B cell (primary cell): ENCODE measurements at regions not wholly inside any gene's neighbourhood (a gene's known extent, or its start where the extent isn't known, plus 50 kb on each side); places are given as distances from the start of the nearest gene placed in this dataset.

ENCODE experiments used
- ATAC-seq: fragments of 200-7000 bp; cut with Tn5 transposase; one replicate; pipeline ENCODE4 v1.10.0; 2021; ENCODE audit warnings: low read depth, mild to moderate bottlenecking, moderate number of reproducible peaks, moderate library complexity
- CTCF ChIA-PET: fragments of 350-600 bp; sonication (Branson Sonifier 250); formaldehyde crosslinking; loops from one replicate; lab custom pipeline; 2021; ENCODE audit warnings: antibody characterized with exemption, inconsistent platforms; lab: Charles Lee
- POLR2A ChIA-PET: fragments of 350-600 bp; sonication (Branson Sonifier 250); formaldehyde crosslinking; loops from one replicate; lab custom pipeline; 2021; ENCODE audit warnings: antibody characterized with exemption; lab: Charles Lee
- DNase-seq: peaks from one replicate; pipeline ENCODE4 v3.0.0; 2013
- H2AFZ ChIP-seq: 2 replicates; pipeline ENCODE4 v1.6.1; 2012; ENCODE audit warnings: mild to moderate bottlenecking, low read depth, low read length; ENCODE audit not compliant: insufficient read depth, poor library complexity, severe bottlenecking
- H3K27ac ChIP-seq, 2 donors: 1 replicate in 1 of 2; 2 replicates in 1 of 2; pipeline ENCODE4 v1.5.1; 2012 to 2013; ENCODE audit warnings: low read length in 2 of 2, mild to moderate bottlenecking in 2 of 2, moderate library complexity in 1 of 2
- H3K27me3 ChIP-seq, 4 experiments: fragments of 200-600 bp in 1 of 4; sonication (generic) in 1 of 4; replicated peaks in 1 of 4; 1 replicate in 2 of 4; 2 replicates in 2 of 4; pipeline versions ENCODE4 v1.6.1 to v1.7.0; 2013 to 2016; ENCODE audit warnings: low read length in 3 of 4, mild to moderate bottlenecking in 2 of 4, mixed read lengths in 1 of 4, moderate library complexity in 1 of 4; ENCODE audit not compliant: insufficient read depth in 4 of 4, control insufficient read depth in 3 of 4; ENCODE audit errors: control extremely low read depth in 1 of 4
- H3K36me3 ChIP-seq, 2 experiments: replicated peaks in 1 of 2; 1 replicate in 1 of 2; 2 replicates in 1 of 2; pipeline versions ENCODE4 v1.6.1 to v1.7.1; 2013; ENCODE audit warnings: low read length in 1 of 2; ENCODE audit not compliant: insufficient read depth in 2 of 2, control insufficient read depth in 1 of 2; ENCODE audit errors: control extremely low read depth in 1 of 2, extremely low read depth in 1 of 2
- H3K4me1 ChIP-seq, 2 donors: fragments of 200-600 bp in 1 of 2; sonication (generic) in 1 of 2; 1 replicate in 1 of 2; 2 replicates in 1 of 2; pipeline versions ENCODE4 v1.5.1 to v1.6.1; 2013 to 2017; ENCODE audit warnings: low read length in 2 of 2; ENCODE audit not compliant: control insufficient read depth in 2 of 2, insufficient read depth in 2 of 2
- H3K4me2 ChIP-seq: replicated peaks from 2 replicates; pipeline ENCODE3; 2012; ENCODE audit warnings: mild to moderate bottlenecking, low read depth, low read length; ENCODE audit not compliant: poor library complexity, severe bottlenecking
- H3K4me3 ChIP-seq, 5 experiments: fragments of 200-600 bp in 1 of 5; sonication (generic) in 1 of 5; 1 replicate in 3 of 5; 2 replicates in 2 of 5; pipeline versions ENCODE4 v1.5.1 to v1.7.0; 2011 to 2016; ENCODE audit warnings: low read length in 4 of 5, mild to moderate bottlenecking in 4 of 5, low read depth in 2 of 5, control low read depth in 1 of 5, moderate library complexity in 1 of 5; ENCODE audit not compliant: insufficient read depth in 1 of 5; ENCODE audit errors: control extremely low read depth in 1 of 5, extremely low read depth in 1 of 5
- H3K79me2 ChIP-seq: fragments of 200-600 bp; sonication (generic); one replicate; pipeline ENCODE4 v1.6.0; 2016; ENCODE audit warnings: low read length; ENCODE audit not compliant: control insufficient read depth, insufficient read depth
- H3K9ac ChIP-seq: fragments of 200-600 bp; sonication (generic); 2 replicates; pipeline ENCODE4 v1.6.1; 2017; ENCODE audit warnings: mild to moderate bottlenecking, low read length, moderate library complexity
- H3K9me3 ChIP-seq, 3 donors: one replicate each; pipeline versions ENCODE4 v1.6.1 to v1.7.1; 2013; ENCODE audit warnings: low read length in 2 of 3; ENCODE audit not compliant: control insufficient read depth in 2 of 3, insufficient read depth in 1 of 3; ENCODE audit errors: control extremely low read depth in 1 of 3
- H4K20me1 ChIP-seq: 2 replicates; pipeline ENCODE4 v1.6.0; 2012; ENCODE audit warnings: mild to moderate bottlenecking, low read length; ENCODE audit not compliant: insufficient read depth, control insufficient read depth, poor library complexity, severe bottlenecking
- H3K27ac Mint-ChIP-seq: one replicate; pipeline ENCODE4 v1.8.0; 2021; ENCODE audit warnings: mixed read lengths
- H3K27me3 Mint-ChIP-seq: one replicate; pipeline ENCODE4 v1.8.0; 2021; ENCODE audit warnings: mixed read lengths
- H3K4me1 Mint-ChIP-seq: one replicate; pipeline ENCODE4 v1.8.0; 2021; ENCODE audit warnings: mixed read lengths
- H3K4me3 Mint-ChIP-seq: one replicate; pipeline ENCODE4 v1.8.0; 2021; ENCODE audit warnings: mixed read lengths
- H3K9me3 Mint-ChIP-seq: one replicate; pipeline ENCODE4 v1.8.0; 2022; ENCODE audit warnings: mixed read lengths; ENCODE audit not compliant: insufficient read depth
- EZH2 ChIP-seq: IDR thresholded peaks from 2 replicates; pipeline ENCODE4 v1.6.1; 2012; ENCODE audit warnings: borderline replicate concordance, low read depth, mild to moderate bottlenecking, moderate library complexity, low read length; ENCODE audit not compliant: insufficient read depth, poor library complexity, severe bottlenecking
- WGBS: methylation state at CpG from one replicate; pipeline ENCODE4 v1.1.5; 2013; ENCODE audit warnings: missing lambda C conversion rate; ENCODE audit not compliant: insufficient coverage; 5-methylcytosine and 5-hydroxymethylcytosine counted together
- intact Hi-C: fragments of 100-400 bp; cut with micrococcal nuclease; formaldehyde crosslinking; loops from one replicate; pipeline ENCODE4 v1.10.0; 2022
- TF ChIP-seq, protein P1 (sequence below): fragments of 200-600 bp; IDR thresholded peaks from one replicate; pipeline ENCODE4 v1.8.0; 2022; ENCODE audit warnings: antibody characterized with exemption, mild to moderate bottlenecking

- no peak for TF ChIP-seq EZH2
- TF ChIP-seq, protein P1, sequence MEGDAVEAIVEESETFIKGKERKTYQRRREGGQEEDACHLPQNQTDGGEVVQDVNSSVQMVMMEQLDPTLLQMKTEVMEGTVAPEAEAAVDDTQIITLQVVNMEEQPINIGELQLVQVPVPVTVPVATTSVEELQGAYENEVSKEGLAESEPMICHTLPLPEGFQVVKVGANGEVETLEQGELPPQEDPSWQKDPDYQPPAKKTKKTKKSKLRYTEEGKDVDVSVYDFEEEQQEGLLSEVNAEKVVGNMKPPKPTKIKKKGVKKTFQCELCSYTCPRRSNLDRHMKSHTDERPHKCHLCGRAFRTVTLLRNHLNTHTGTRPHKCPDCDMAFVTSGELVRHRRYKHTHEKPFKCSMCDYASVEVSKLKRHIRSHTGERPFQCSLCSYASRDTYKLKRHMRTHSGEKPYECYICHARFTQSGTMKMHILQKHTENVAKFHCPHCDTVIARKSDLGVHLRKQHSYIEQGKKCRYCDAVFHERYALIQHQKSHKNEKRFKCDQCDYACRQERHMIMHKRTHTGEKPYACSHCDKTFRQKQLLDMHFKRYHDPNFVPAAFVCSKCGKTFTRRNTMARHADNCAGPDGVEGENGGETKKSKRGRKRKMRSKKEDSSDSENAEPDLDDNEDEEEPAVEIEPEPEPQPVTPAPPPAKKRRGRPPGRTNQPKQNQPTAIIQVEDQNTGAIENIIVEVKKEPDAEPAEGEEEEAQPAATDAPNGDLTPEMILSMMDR = no peak
- no peak overlapping the region for H3K4me2 ChIP-seq
- H4K20me1 ChIP-seq = no peaks in the 10 kb centered on the region
- DNase-seq (no peak), ATAC-seq (no peak)
- Mint-ChIP-seq H3K4me3 (no peak overlapping the region), H3K4me1 (no peaks in the 10 kb centered on the region), H3K27me3 (peaks cover 6% of the 10 kb centered on the region), H3K27ac (no peak overlapping the region), H3K9me3 (no peaks in the 10 kb centered on the region)
- no peak overlapping the region for H3K9ac ChIP-seq
- H3K36me3 ChIP-seq = no peaks in the 10 kb centered on the region
- 100% methylated on average over 1 of the region's 3 CpGs for WGBS
- CTCF ChIA-PET = interaction anchor here (0.6 kb wide), 1 partner anchor 520 kb away, joined by 3 read pairs; no protein-coding TSS in a partner anchor
- H3K27me3 ChIP-seq = no peaks in the 10 kb centered on the region
- intact Hi-C loops = no loop called here
- no peak overlapping the region for H2AFZ ChIP-seq
- POLR2A ChIA-PET = no interaction called here
- H3K4me1 ChIP-seq = no peaks in the 10 kb centered on the region
- no peak overlapping the region for H3K4me3 ChIP-seq
- no peaks in the 10 kb centered on the region for H3K79me2 ChIP-seq
- H3K27ac ChIP-seq = no peak overlapping the region
- no peaks in the 10 kb centered on the region for H3K9me3 ChIP-seq
Observed at GRCh38 chr2:19111354-19111753, 247.1 kb downstream of the OSR1 start.

DNA sequence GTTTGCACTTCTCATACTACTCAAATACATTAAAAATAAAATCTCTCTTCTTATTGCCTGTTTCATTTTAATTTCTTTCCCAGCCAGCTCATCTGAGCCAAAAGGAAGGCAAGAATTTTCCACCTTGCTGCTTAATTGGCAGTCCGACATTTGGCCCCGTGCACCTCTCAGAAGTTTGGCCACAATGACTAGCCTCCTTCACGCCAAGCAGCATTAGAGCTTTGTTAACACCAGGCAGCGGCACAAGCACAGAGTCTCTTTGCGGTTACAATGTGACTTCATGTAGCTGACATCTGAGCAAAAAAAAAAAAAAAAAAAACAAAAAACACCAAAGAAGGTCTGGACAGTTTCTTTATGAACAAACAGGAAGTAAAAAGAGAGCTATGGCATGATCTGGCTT is 248.9 kb downstream of the OSR1 start:
- H3K4me1 ChIP-seq = no peaks in the 10 kb centered on the region
- ChIA-PET POLR2A (no interaction called here), CTCF (no interaction called here)
- Mint-ChIP-seq H3K27ac (no peak overlapping the region), H3K4me1 (no peaks in the 10 kb centered on the region), H3K4me3 (no peak overlapping the region), H3K9me3 (no peaks in the 10 kb centered on the region), H3K27me3 (peaks cover 6% of the 10 kb centered on the region)
- ATAC-seq (no peak), DNase-seq (no peak)
- H4K20me1 ChIP-seq = no peaks in the 10 kb centered on the region
- no peak overlapping the region for H2AFZ ChIP-seq
- H3K36me3 ChIP-seq = no peaks in the 10 kb centered on the region
- no peak overlapping the region for H3K4me3 ChIP-seq
- H3K9ac ChIP-seq = no peak overlapping the region
- WGBS = 81% methylated on average over 3 of the region's 5 CpGs
- intact Hi-C loops = no loop called here
- H3K4me2 ChIP-seq = no peak overlapping the region
- H3K9me3 ChIP-seq = no peaks in the 10 kb centered on the region
- TF ChIP-seq, protein P1 = no peak
- TF ChIP-seq EZH2 = no peak
- no peaks in the 10 kb centered on the region for H3K79me2 ChIP-seq
- no peaks in the 10 kb centered on the region for H3K27me3 ChIP-seq
- no peak overlapping the region for H3K27ac ChIP-seq
